ENCODE measurements at regions not wholly inside any gene's neighbourhood (a gene's known extent, or its start where the extent isn't known, plus 50 kb on each side); places are given as distances from the start of the nearest gene placed in this dataset.

DNA sequence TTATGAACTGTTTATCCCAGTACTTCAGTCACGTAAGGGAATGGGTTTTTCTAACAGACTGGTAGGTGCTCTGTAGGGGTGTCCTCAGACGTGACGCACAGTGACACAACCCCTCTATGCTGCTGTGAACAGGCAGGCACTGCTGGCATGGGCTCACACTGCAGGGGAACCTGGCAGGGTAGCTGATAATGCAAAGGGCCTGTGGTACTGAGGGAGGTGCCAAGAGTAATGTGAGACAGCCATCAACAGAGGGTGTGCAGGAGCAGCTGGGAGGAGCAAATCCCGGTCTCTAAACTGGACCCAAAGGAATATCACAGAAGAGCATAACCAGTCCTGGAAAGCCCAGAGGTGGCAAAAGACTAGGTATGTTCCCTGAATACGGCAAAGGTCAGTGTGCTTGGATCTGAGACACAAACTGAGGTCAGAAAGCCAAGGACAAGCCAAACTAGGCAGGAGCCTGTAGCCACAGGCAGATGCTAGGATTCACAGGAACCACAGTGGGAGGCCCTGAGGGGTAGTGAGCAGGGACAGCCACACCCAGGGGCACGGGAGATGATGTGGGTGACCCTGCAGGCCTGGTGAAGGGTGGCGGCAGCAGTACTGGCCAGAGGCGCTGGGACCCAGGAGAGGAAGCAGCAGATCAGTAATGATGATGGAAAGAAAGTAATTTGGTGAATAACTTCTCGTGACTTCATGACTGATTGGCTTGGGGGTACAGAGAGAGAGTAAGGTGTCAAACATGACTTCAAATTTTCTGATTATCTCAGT, 248.1 kb upstream of the CHRNA7 start:
- DNase-seq = no peak

DNA sequence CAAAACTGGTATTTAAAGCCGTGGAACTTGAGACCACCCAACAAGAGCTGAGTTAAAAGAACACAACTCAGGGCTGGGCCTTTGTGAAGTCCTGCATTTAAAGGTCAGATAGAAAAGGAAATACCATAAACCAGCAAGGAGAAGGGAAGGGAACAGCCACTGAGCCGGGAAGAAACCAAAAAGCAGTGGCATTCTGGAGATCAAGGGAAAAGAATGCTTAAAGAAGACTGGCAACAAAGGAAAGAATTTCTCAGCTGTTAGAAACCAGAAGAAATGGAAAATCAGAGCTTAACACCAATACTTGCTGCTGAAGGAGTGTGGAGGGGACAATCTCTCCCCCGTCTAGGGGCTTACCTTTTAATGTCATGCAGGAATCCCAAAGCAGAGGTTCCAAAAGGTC, 247.4 kb upstream of the CHRNA7 start:
- DNase-seq = no peak

DNA sequence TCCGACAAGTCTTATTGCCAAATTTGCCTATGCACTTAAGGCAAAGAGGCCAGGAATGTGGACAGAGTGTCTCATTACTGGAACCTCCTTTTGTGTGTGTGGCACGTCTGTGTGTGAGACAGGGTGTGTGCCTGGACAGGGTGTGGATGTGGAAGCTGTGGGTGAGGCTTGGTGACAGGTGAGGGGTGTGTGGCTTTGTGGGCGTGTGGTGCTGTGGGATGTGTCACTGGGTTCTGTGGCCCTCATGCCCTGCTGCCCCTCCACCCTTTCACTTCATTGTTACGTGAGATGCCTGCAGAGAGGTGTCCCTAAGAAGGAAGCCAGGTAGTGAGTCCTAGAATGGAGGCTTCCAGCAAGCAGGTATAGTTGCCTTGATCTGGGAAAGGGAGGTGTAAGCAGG, 244.0 kb upstream of the CHRNA7 start:
- no peak for DNase-seq

DNA sequence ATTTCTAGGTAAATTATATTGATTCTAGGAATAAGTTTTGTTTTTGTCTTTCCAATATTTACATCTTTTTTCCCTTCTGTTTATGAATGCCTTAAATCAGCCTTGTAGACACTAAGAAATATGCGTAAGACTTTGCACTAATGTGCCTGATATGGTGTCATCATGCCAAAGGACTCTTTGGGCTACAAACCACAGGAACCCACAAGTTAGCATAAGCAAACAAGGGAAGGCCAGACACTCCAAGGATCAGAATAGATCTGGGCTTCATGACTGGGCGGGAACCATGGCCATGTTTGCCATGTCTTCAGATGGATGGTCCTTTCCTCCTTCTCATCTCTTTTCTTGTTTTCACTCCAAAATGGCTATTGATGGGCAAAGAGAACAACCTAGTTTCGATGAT, 242.2 kb upstream of the CHRNA7 start:
- no peak for DNase-seq

DNA sequence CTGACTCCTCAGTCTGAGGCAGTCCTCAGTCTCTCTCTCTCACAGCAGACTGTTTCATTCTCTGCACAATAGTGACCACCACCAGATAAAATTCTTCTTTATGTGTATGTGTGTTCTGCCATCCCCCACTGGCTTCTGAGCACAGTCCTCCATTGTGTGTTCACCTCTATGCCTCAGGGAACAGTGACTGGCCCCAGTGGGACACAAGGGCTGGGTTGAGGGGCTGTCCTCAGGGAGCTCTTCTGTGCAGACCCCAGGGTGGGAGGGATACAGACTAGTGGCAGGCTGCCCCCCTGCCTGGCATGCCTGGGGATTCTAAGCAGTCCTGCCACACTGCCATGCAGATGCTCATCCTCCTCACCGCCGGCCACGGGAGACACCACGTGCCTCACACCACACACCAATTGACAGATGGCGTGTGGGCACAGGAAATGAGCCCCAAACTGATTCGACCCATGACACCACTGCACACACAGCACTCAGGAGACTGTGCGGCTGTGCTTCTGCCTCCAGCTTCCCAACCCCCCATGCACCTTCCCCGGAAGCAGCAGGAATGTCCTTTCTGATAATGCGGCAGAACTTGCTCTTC, 237.6 kb upstream of the CHRNA7 start:
- DNase-seq = no peak

DNA sequence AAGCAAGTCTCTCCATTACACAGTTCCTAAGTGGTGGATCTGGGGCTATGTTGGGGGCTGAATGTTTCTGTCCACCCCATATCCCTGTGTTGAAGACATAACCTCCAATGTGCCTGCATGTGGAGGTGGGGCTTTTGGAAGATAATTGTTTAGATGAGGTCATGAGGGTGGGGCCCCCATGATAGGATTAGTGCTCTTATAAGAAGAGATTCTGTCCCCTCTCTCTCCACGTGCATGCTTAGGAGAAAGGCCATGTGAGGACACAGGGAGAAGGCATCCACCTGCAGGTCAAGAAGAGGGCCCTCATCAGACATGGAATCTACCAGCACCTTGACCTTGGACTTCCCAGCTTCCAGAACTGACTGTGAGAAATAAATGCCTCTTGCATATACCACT, 231.0 kb upstream of the CHRNA7 start:
- peak; percentile 2 for DNase-seq

DNA sequence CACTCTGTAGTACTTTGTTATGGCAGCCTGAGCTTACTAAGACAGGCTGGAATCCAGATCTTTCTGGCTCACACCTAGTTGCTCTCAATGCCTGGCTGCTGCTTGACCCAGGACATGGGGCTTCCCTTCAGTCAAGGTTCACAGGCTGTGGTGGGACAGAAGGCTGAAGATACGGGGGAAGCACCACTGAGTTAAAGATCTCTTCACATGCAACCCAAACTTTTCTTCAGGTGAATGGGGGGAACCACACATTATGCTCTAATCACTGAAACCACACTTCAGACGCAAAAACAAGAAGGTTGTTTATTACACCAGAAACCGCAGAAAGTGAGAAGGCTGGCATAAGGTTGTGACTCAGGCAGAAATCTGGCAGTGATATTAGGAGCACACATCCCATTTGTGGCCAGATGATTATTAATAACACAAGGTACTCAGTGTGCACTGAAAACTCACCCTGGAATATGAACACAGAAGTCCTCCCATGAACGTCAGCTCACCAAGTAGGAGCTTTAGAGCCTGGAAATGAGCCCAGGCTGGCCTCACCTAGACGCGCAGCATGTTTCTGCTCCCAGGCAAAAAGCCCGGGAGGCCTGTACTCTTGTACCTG, 230.5 kb upstream of the CHRNA7 start:
- DNase-seq = no peak

DNA sequence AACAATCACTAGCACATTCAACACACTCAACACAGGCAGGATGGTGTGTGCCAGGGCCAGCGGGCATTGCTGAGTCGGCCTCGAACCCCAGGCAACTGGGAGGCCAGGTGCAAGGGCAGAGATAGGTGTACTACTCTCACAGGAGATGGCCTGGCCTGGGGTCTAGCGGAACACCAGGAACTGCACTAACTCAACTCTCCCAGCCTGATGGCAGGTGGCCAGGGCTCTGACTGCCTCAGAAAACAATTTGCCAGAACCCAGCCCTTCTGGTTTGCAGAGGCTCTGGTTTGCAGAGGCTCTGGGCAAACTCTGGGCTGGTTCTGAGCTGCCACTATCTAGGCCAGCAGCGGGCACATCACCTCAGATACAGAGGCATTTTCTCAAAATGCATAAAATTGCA, 229.2 kb upstream of the CHRNA7 start:
- peak; percentile 2 for DNase-seq

DNA sequence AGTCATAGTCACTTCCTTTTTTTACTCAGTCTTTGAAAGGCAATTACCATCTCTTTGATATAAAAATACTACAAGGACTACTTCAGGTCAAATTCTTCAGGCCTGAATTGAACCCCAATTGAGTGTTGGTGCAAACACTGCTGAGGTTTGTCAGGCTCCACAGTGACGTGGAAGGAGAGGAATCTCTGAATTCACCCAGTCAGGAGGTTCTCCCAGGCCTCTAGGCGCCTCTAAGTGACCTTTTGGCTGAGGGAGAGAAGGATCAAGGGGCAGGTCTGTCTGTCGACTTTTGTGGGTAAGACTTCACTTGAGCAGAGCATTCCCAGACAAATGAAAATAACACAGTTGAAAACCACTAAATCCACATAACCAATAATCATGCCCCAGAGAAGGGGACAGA, 227.6 kb upstream of the CHRNA7 start:
- no peak for DNase-seq

DNA sequence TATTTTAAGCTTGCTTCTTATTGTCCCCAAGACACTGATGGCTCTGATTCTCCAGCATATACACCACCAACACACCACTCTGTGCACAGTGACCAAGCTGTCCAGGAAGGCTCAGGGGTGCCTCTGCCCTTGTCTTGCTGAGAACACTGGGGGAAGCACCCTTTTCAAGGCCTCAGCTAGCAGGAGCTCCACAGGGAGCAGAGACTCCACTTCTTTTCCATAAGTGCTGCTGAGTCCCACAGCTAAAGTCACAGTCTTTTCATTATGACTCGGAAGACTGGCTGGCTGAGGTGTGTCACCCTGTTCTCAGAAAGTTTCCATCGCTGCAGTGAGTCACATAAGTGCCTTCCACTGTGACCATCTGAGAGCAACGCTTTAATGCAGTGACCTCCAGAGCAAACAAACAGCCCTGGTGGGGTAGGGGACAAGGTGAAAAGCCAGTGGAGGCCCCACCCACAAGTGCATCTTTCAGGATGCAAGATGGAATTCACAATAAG, 226.9 kb upstream of the CHRNA7 start:
- no peak for DNase-seq

DNA sequence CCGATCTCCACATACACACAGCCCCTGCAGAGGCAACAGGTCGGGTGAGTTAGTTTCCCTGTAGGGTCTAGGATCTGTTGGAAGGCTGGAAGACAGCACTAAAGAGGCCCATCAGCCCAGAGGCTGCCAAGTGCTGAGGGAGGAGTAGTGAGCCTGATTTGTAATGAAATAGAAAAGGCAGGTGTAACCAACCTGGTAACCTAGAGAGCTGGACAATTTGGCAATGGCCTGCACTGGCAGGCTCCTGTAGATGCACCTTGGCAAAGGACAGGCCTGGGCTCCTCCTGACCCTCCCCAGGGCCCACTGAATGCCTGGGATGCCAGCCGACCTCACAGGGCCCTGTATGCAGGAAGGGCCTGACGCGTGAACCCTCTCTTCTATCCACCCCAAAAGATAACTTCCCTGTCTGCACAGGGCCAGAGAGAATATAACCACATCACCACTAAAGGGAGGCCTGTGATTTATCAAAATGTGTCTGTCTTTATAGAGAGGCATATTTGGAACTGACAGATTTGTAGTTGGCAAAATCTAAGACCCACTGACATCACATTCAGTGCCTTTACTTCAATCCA, 225.1 kb upstream of the CHRNA7 start:
- DNase-seq = no peak

DNA sequence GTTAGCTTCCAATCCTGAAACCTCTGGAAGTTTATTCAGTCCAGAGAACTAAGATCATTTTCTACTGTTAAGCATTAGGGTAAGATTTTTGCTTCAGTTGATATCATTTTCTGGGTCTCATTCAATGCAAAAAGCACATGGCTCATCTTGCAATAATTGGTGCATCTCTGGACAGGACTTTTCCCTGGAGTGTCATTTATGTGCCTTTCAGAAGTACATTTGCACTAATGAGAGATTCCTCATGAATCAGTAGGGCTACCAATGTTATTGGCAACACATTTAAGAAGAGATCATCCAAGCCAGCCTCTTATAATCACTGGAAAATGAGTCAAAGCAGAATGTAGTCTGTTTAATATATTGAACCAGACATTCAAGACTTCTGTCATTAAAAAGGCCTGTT, 224.2 kb upstream of the CHRNA7 start:
- DNase-seq = no peak

DNA sequence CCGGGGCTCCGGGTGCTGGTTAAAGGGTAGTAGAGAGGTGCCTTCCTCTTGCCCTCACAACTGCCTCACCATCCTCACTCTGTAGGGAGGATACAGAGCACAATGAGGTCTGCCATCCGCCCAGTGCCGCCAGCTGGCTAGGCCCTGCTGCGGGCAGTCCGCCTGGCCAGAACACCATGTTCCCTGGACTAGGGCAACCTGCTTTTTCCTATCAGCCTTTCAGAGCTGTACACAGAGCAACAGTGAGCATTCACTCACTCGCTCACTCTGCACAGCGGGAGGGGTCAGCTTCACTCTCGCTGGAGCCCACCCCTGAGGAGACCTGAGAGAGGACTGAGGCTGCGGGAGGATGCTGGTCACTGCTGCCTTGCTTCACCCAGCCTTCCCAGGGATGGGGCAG, 218.7 kb upstream of the CHRNA7 start:
- DNase-seq = no peak

DNA sequence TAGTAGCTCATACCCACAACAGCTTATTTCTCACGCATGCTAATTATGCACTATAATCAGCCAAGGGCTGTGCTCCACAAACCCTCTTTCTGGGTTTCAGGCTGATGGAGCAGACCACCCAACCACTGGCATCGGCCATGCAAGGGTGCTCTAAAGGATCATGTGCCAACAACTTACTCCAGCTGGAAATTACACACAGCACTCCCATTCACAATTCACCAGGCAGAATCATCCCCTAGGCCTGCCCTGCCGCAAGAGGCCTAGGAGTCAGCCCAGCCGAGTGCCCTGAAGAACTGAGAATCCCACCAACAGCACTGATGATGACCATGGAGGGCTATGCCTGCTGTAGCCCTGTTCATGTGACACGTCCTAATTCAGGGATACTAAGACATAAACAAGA, 216.2 kb upstream of the CHRNA7 start:
- DNase-seq = no peak

DNA sequence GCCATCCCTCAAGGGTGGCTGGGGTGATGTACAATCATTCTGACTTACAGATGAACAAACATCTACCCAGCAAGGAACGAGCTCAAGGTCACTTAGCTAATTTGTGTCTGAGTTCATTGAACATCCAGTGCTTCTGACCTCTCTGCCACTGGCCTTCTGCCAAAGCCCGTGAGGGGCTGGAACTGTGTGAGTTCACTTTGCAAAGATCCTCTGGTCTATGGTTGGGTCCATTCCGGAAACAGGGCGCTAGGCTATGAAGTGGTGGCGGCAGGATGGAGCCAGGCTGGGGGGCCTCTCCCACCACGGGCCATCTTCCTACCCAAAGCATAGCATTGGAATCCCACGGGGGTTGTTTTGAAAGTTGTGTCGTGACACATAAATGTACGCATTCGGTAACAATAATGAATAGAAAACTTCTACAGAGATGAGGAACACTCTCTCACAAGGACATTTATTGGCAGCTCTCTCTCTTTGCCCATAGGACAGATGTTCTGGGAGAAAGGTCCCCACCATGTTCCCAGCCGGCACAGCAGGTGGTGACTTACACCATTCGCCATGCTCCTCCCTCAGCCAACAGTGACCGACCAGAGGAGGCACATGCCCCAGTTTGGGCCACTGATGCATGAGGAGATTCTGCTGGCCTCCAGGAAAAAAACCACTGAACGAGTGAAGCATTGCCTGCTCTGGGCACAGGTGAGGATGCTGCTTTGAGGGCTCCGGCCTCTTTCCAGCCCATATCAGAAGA, 214.7 kb upstream of the CHRNA7 start:
- no peak for DNase-seq

DNA sequence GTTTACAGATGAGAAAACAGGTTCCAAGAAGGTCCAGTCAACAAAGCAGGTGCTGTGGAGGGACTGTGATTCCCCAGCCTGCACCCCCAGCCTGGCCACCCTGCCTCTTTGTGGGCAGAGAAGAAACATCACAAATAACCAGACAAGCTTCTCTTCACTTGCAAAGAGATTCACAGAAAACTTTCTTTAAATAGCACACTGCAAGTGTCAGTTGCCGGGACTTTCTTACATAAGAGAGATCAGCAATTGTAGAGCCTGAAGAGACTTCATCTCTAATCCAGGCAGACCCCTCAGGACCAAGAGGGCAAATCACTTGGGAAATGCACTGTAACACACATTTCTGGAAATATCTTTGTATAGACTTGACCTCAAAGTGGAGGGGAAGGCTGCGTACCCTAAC, 207.9 kb upstream of the CHRNA7 start:
- no peak for DNase-seq

DNA sequence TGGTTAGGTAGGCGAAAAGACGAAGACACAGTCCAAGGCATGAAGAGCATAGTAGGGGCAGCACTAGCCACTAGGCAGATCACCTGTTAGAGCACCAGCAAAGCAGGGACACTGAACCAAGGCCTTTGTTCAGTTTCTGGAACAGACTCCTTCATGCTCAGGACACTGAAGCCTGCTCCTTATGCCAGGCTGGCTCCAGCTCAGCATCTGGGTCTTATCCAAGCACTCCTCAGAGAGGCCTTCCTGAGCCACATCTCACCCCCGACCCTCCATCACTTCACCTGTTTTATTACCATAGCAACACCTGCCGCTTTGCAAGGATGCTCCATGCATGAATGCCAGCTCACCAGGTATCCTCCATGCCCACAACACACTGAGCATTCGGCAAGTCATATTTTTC, 206.3 kb upstream of the CHRNA7 start:
- no peak for DNase-seq

DNA sequence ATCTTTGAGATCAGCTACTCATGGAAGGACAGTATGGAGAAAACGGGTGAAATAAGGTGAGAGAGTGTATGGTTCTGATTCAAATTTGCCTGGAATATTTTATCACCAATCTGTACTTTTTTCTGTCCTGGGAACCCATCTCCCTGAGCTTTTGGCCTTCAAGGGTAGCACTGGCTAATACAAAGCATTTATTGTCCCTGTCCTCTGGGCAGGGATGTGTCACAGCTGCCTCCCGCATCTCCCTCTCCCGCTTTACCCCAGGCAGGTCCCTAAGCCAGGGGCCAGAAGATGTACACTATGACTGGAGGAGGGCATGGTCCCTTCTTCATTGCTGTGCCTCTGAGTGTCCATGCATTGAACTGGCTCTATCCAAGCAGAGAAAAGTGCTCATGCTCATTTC, 201.7 kb upstream of the CHRNA7 start:
- no peak for DNase-seq

DNA sequence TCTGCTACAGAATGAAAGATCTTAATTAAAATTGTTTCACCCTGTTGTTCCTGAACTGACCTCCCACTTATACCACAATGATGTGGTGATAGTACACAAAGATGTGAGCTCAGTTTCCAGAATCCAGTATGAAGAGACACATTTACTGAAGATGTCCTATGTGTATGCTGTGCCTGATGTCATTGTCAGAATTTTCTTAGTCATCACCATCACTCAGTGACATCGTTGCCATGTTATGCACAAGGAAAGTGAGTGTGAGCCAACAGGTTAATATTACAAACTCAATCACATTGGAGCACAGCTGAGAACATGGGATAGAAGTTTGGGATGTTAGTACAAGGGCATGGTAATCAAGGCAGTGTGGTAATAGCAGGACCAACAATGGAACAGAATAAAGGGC, 199.7 kb upstream of the CHRNA7 start:
- no peak for DNase-seq

DNA sequence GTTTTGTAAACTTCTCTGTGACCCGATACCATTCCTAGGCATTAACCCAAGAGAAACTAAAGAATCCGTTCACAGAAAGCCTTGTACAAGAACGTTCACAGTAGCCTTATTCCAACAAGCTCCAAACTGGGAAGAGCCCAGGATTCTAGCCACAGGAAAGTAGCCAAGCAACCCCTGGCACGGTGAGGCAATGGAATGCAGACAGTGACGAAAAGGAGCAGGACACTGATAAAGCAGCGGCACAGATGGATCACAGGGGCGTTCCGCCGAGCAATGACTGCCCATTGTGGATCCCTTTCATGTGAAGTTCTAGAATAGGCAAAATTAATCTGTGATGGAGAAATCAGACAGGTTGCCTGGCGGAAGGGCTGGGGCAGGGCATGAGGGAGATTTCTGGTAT, 198.7 kb upstream of the CHRNA7 start:
- DNase-seq = no peak

DNA sequence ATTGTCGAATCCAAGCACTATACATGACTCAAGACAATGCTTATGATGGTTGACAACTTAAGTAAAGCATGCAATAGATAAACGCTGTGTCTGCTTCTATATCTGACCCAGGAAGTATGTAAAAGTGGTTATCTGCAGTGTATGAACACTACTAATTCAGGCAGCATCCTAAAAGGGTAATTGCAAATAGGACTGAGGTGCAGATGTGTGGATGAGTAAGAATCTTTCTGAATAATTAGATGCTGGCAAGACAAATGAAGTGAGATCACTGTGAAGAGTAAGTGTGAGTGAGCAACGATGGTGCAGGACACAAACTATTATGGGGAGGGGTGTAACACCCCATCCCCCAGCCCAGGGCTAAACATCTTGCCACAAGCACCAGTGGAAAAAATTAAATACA, 195.7 kb upstream of the CHRNA7 start:
- DNase-seq = no peak

DNA sequence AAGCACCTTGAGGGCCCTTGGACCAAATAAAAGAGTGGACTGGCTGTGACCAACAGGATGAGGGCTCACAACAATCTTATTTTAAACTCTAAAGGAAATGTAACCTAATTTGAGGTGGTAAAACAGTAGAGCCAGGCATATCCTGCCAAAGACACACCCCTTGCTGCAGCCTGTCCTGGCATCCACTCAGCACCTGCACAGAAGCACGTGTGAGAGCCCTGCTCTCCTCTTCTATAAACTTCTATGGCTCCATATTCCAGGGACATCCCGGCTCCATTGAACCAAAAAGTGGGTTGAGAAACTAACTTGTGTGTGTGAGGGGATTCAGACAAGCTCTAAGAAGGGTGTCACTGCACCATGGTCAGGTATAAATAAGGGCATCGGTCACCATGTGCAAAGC, 190.9 kb upstream of the CHRNA7 start:
- no peak for DNase-seq

DNA sequence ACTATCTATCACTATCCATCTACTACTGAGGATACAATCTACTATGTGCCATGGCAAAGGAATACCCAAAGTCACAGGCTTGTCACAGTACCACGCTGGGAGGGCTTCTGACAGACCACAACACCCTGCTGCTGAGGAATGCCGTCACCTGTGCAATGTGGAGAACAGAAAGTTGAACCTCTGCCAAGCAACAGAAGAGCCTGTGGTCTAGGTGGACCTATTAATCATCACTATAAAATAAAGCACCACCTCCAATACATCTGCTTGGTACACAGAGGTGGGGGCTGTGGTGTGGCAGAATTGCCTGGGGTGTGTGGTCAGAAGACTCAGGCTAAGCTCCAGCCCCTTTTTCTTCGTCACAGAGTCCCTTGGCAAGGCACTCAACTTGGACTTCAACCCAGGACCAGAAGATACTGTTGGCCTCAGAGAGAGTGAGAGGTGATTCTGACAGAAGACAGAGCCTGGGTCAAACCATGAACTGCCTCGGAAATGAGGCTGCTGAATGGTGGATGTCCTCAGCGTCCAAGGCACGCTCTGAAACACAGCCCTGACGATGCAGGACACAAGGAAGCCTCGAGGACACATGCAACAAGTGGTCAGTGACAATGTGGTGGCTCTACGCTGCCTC, 189.4 kb upstream of the CHRNA7 start:
- no peak for DNase-seq

Measured in hematopoietic multipotent progenitor cell treated with erythropoietin and hydrocortisone succinate and interleukin-3 and kit ligand, for 6 days (in vitro differentiated cells).